Loucy (cell line): ENCODE measurements at regions not wholly inside any gene's neighbourhood (a gene's known extent, or its start where the extent isn't known, plus 50 kb on each side); places are given as distances from the start of the nearest gene placed in this dataset.

Experiments
- H2AFZ ChIP-seq: fragments of 200-600 bp; sonication (generic); 2 replicates; pipeline ENCODE4 v1.6.0; 2016; ENCODE audit warnings: antibody characterized with exemption, mild to moderate bottlenecking, low read length, moderate library complexity
- H3F3A ChIP-seq: fragments of 200-600 bp; 2 replicates; pipeline ENCODE4 v1.6.0; 2016; ENCODE audit warnings: antibody characterized with exemption, low read depth, mild to moderate bottlenecking
- H3K27me3 ChIP-seq: fragments of 200-600 bp; sonication (generic); 2 replicates; pipeline ENCODE4 v1.6.1; 2014; ENCODE audit warnings: low read length, mild to moderate bottlenecking; ENCODE audit not compliant: insufficient read depth, poor library complexity, severe bottlenecking
- H3K36me3 ChIP-seq: fragments of 200-600 bp; sonication (generic); 2 replicates; pipeline ENCODE4 v1.6.1; 2016; ENCODE audit warnings: low read length; ENCODE audit not compliant: insufficient read depth
- H3K4me1 ChIP-seq: fragments of 200-600 bp; sonication (generic); 2 replicates; pipeline ENCODE4 v1.5.1; 2014; ENCODE audit warnings: low read length, mild to moderate bottlenecking; ENCODE audit not compliant: insufficient read depth, poor library complexity, severe bottlenecking
- H3K4me2 ChIP-seq: fragments of 200-600 bp; sonication (generic); 2 replicates; pipeline ENCODE4 v1.6.0; 2014; ENCODE audit warnings: antibody characterized with exemption, low read length, low read depth, mild to moderate bottlenecking; ENCODE audit not compliant: poor library complexity, severe bottlenecking
- H3K4me3 ChIP-seq: fragments of 200-600 bp; sonication (generic); 2 replicates; pipeline ENCODE4 v1.5.1; 2014; ENCODE audit warnings: low read length, mild to moderate bottlenecking, mixed read lengths; ENCODE audit not compliant: poor library complexity, severe bottlenecking
- H3K79me2 ChIP-seq: fragments of 200-600 bp; sonication (generic); 2 replicates; pipeline ENCODE4 v1.6.1; 2014; ENCODE audit warnings: low read length; ENCODE audit not compliant: insufficient read depth
- H3K9ac ChIP-seq: fragments of 200-600 bp; sonication (generic); 2 replicates; pipeline ENCODE4 v1.6.0; 2014; ENCODE audit warnings: mild to moderate bottlenecking, low read depth, low read length, moderate library complexity; ENCODE audit not compliant: poor library complexity, severe bottlenecking
- H3K9me2 ChIP-seq: fragments of 200-600 bp; sonication (generic); replicated peaks from 2 replicates; pipeline ENCODE4 v1.6.1; 2016; ENCODE audit warnings: low read depth, low read length, mixed read lengths
- H3K9me3 ChIP-seq: fragments of 200-600 bp; sonication (generic); 2 replicates; pipeline ENCODE4 v1.6.1; 2014; ENCODE audit warnings: mild to moderate bottlenecking, antibody characterized with exemption, low read length, low read depth; ENCODE audit not compliant: insufficient read depth
- H4K20me1 ChIP-seq: fragments of 200-600 bp; sonication (generic); 2 replicates; pipeline ENCODE4 v1.6.0; 2014; ENCODE audit warnings: antibody characterized with exemption, low read length, mild to moderate bottlenecking; ENCODE audit not compliant: insufficient read depth, poor library complexity, severe bottlenecking
- CTCF ChIP-seq: fragments of 200-600 bp; sonication (generic); conservative IDR thresholded peaks from 2 replicates; pipeline ENCODE4 v1.5.1; 2014; ENCODE audit warnings: mild to moderate bottlenecking, antibody characterized with exemption, low read length
- EZH2phosphoT487 ChIP-seq: fragments of 200-600 bp; IDR thresholded peaks from 2 replicates; pipeline ENCODE4 v1.6.1; 2018; ENCODE audit warnings: antibody characterized with exemption, mild to moderate bottlenecking, moderate library complexity, borderline replicate concordance

- Histone ChIP-seq H3K9me3 (no peaks in the 10 kb centered on the region), H2AFZ (no peak overlapping the region), H3K27me3 (no peaks in the 10 kb centered on the region), H4K20me1 (no peaks in the 10 kb centered on the region), H3K4me1 (no peaks in the 10 kb centered on the region), H3K9me2 (no peaks in the 10 kb centered on the region), H3K9ac (no peak overlapping the region), H3K4me2 (no peak overlapping the region), H3K79me2 (no peaks in the 10 kb centered on the region), H3F3A (no peaks in the 10 kb centered on the region), H3K4me3 (no peak overlapping the region), H3K36me3 (no peaks in the 10 kb centered on the region)
- TF ChIP-seq CTCF = no peak
- TF ChIP-seq EZH2phosphoT487 = no peak
Measured at GRCh38 chr1:198424441-198424840, 116.0 kb downstream of the ATP6V1G3 start.

DNA sequence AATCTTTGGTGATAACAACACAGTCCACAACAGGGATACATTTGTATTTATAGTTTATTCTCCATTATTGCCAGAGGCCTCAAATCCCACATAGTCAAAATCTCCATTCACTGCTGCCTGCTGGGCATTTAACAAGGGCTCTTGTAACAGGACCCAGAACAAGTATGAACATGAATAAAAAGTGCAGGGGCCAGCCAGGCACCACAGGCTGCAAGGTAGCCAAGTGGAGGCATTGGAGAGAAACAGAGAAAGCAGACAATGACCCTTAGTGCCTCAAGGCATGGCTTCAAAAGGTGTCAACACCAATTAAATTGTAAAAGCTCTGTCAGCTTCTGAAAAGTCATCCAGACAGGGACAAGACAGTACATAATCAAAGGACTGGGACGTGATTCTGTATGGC is 116.8 kb downstream of the ATP6V1G3 start:
- H3K27me3 ChIP-seq = no peaks in the 10 kb centered on the region
- no peaks in the 10 kb centered on the region for H3K4me1 ChIP-seq
- H3K9me3 ChIP-seq = no peaks in the 10 kb centered on the region
- H3K4me3 ChIP-seq = no peak overlapping the region
- H3K9ac ChIP-seq = no peak overlapping the region
- H3K4me2 ChIP-seq = no peak overlapping the region
- TF ChIP-seq EZH2phosphoT487 = no peak
- no peak for TF ChIP-seq CTCF
- H4K20me1 ChIP-seq = no peaks in the 10 kb centered on the region
- H3K36me3 ChIP-seq = no peaks in the 10 kb centered on the region
- H3F3A ChIP-seq = no peaks in the 10 kb centered on the region
- no peak overlapping the region for H2AFZ ChIP-seq
- no peaks in the 10 kb centered on the region for H3K79me2 ChIP-seq
- no peaks in the 10 kb centered on the region for H3K9me2 ChIP-seq

- H4K20me1 ChIP-seq = no peaks in the 10 kb centered on the region
- H3K9me2 ChIP-seq = no peaks in the 10 kb centered on the region
- no peak overlapping the region for H3K9ac ChIP-seq
- no peaks in the 10 kb centered on the region for H3K4me1 ChIP-seq
- no peaks in the 10 kb centered on the region for H3K79me2 ChIP-seq
- TF ChIP-seq EZH2phosphoT487 = no peak
- no peak for TF ChIP-seq CTCF
- no peaks in the 10 kb centered on the region for H3K9me3 ChIP-seq
- H3F3A ChIP-seq = no peaks in the 10 kb centered on the region
- H3K36me3 ChIP-seq = no peaks in the 10 kb centered on the region
- H2AFZ ChIP-seq = no peak overlapping the region
- H3K4me2 ChIP-seq = no peak overlapping the region
- no peaks in the 10 kb centered on the region for H3K27me3 ChIP-seq
- H3K4me3 ChIP-seq = no peak overlapping the region
Measured at GRCh38 chr1:198417039-198417438, 123.4 kb downstream of the ATP6V1G3 start.
